Left lung (tissue), 4 donors: ENCODE measurements at regions not wholly inside any gene's neighbourhood (a gene's known extent, or its start where the extent isn't known, plus 50 kb on each side); places are given as distances from the start of the nearest gene placed in this dataset.

Source experiments
- ATAC-seq: fragments of 200-7000 bp; cut with Tn5 transposase; one replicate; pipeline ENCODE4 v1.9.1; 2020; ENCODE audit warnings: moderate library complexity
- DNase-seq, 4 donors: peaks; one replicate each; pipeline ENCODE4 v3.0.0-alpha.2; 2013 to 2020
- H3K27ac ChIP-seq, 2 donors: fragments of 200-600 bp; sonication (generic) in 1 of 2; one replicate each; pipeline versions ENCODE4 v1.5.0 to v1.8.0; 2020 to 2021
- H3K27me3 ChIP-seq, 2 donors: fragments of 200-600 bp; sonication (generic) in 1 of 2; one replicate each; pipeline versions ENCODE4 v1.5.0 to v1.8.0; 2020 to 2021
- H3K36me3 ChIP-seq, 2 donors: fragments of 200-600 bp; sonication (generic) in 1 of 2; one replicate each; pipeline versions ENCODE4 v1.5.0 to v1.8.0; 2020 to 2021
- H3K4me1 ChIP-seq, 2 donors: fragments of 200-600 bp; one replicate each; pipeline ENCODE4 v1.8.0; 2021
- H3K4me3 ChIP-seq, 2 donors: fragments of 200-600 bp; sonication (generic) in 1 of 2; one replicate each; pipeline versions ENCODE4 v1.5.0 to v1.8.0; 2020 to 2021; ENCODE audit warnings: mild to moderate bottlenecking in 1 of 2
- H3K9me3 ChIP-seq, 2 donors: fragments of 200-600 bp; sonication (generic) in 1 of 2; one replicate each; pipeline versions ENCODE4 v1.5.0 to v1.8.0; 2020 to 2021
- CTCF ChIP-seq, 2 donors: fragments of 200-600 bp; sonication (generic) in 1 of 2; IDR thresholded peaks; one replicate each; pipeline versions ENCODE4 v1.5.0 to v1.8.0; 2021; ENCODE audit warnings: antibody characterized with exemption in 2 of 2
- intact Hi-C, 2 donors: fragments of 100-400 bp; cut with DNase I; formaldehyde crosslinking; loops; one replicate each; pipeline versions ENCODE4 v1.11.2 to v1.14.2; 2022
- donor health status: DM: no; HTN: yes; CAD: no.
- donor health status: DM: no; HTN: no; CAD: no.

- Histone ChIP-seq H3K36me3 (no peaks in the 10 kb centered on the region), H3K4me3 (no peak overlapping the region), H3K9me3 (no peaks in the 10 kb centered on the region), H3K27me3 (no peaks in the 10 kb centered on the region), H3K27ac (no peak overlapping the region), H3K4me1 (no peaks in the 10 kb centered on the region)
- intact Hi-C loops: no loop called here
- TF ChIP-seq CTCF (IDR thresholded peaks at IDR 0.05): no peak
- ATAC-seq: peak; percentile 31
- DNase-seq: no peak
These were observed 348.5 kb upstream of the UMPS start for GRCh38 chr3:124381575-124382333.

- Histone ChIP-seq H3K9me3 (no peaks in the 10 kb centered on the region), H3K36me3 (no peaks in the 10 kb centered on the region), H3K4me1 (no peaks in the 10 kb centered on the region), H3K27me3 (no peaks in the 10 kb centered on the region), H3K4me3 (no peak overlapping the region), H3K27ac (no peak overlapping the region)
- intact Hi-C loops: no loop called here
- no peak for DNase-seq
- no peak for ATAC-seq
- no peak for TF ChIP-seq CTCF (IDR thresholded peaks at IDR 0.05)
These were observed 347.2 kb upstream of the UMPS start for GRCh38 chr3:124383051-124383450.

GRCh38 chr3:124383846-124384466, 346.3 kb upstream of the UMPS start:
- Histone ChIP-seq H3K27ac (no peak overlapping the region), H3K4me3 (no peak overlapping the region), H3K27me3 (no peaks in the 10 kb centered on the region), H3K36me3 (no peaks in the 10 kb centered on the region), H3K9me3 (no peaks in the 10 kb centered on the region), H3K4me1 (no peaks in the 10 kb centered on the region)
- no peak for DNase-seq
- TF ChIP-seq CTCF (IDR thresholded peaks at IDR 0.05): no peak
- ATAC-seq: no peak
- intact Hi-C loops: no loop called here

- H3K9me3 ChIP-seq: no peaks in the 10 kb centered on the region
- H3K27ac ChIP-seq: no peak overlapping the region
- H3K36me3 ChIP-seq: no peaks in the 10 kb centered on the region
- H3K4me3 ChIP-seq: no peak overlapping the region
- H3K4me1 ChIP-seq: no peaks in the 10 kb centered on the region
- peak in 1 of 4 donors; percentile 61 for DNase-seq
- intact Hi-C loops: no loop called here
- ATAC-seq: no peak
- H3K27me3 ChIP-seq: no peaks in the 10 kb centered on the region
- TF ChIP-seq CTCF (IDR thresholded peaks at IDR 0.05): no peak
These were observed 345.7 kb upstream of the UMPS start for GRCh38 chr3:124384527-124384926.

GRCh38 chr3:124385996-124386395, 344.3 kb upstream of the UMPS start:
- H3K27ac ChIP-seq: no peak overlapping the region
- H3K36me3 ChIP-seq: no peaks in the 10 kb centered on the region
- no peaks in the 10 kb centered on the region for H3K4me1 ChIP-seq
- ATAC-seq (no peak), DNase-seq (no peak)
- no peak for TF ChIP-seq CTCF (IDR thresholded peaks at IDR 0.05)
- H3K9me3 ChIP-seq: no peaks in the 10 kb centered on the region
- no peak overlapping the region for H3K4me3 ChIP-seq
- no peaks in the 10 kb centered on the region for H3K27me3 ChIP-seq
- intact Hi-C loops: no loop called here
